Kidney tubule cell (primary cell): ENCODE measurements at regions not wholly inside any gene's neighbourhood (a gene's known extent, or its start where the extent isn't known, plus 50 kb on each side); places are given as distances from the start of the nearest gene placed in this dataset.

Experiments used
- DNase-seq: peaks from one replicate; pipeline ENCODE4 v3.0.0-alpha.2; 2018; ENCODE audit warnings: low spot score

DNA sequence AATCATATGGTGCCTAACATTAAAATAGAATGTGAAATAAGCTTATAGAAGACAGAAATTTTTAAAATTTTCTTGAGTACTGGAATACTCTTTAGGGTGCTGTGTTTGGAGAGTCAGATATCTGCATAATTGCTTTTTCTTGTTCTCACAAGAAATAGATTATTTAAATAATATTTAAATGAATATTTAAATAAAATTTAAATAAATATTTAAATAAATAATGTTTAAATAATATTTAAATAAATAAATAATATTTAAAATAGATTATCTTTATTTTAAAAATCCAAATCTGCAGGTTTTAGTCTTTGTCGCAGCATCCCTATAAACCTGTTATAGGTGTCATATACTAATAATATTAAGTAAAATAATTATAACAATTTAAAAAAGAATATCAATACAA lies 1589.4 kb downstream of the MAT2B start:
- no peak for DNase-seq

DNA sequence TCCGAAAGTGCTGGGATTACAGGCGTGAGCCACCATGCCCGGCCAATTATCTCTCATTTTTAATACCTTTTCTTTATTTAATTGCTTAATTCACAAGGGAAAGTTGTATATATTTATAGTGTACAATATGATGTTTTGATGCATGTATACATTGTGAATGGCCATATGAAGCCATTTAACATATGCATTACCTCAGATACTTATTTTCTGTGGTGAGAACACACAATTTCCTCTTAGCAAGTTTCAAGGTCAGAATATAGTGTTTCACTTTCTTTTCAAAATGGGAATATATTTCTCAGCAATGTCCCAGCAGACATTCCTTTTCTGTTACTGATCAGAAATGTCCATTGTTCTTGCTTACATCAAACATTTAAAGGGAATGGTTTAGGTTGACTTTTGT lies 1596.3 kb downstream of the MAT2B start:
- DNase-seq = no peak

- DNase-seq = no peak
Observed at GRCh38 chr5:165104611-165105010, 1599.2 kb downstream of the MAT2B start.

GRCh38 chr5:165108809-165109208 lies 1603.4 kb downstream of the MAT2B start:
- DNase-seq = no peak

DNA sequence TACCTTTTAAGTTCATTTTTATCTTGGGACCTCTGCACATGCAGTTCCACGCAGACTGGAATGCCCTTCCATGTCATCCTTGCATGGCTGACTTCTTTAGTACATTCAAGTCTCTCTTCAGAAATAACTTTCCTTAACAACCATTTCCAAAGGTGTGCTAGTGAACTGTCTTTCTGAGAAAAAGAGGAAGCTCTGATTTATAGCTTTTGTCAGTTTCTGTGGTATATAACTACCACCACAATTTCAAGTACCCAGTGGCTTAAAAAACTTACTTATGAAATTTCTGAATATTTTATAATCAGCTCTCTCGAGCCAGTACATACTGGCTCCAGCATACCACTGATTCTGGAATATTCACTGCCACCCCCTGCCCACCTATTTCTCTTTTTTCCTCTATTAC lies 1613.8 kb downstream of the MAT2B start:
- no peak for DNase-seq

GRCh38 chr5:165126598-165126997 lies 1621.2 kb downstream of the MAT2B start:
- DNase-seq = no peak

- no peak for DNase-seq
Observed at GRCh38 chr5:165127941-165128340, 1622.5 kb downstream of the MAT2B start.

GRCh38 chr5:165130656-165131055 lies 1625.2 kb downstream of the MAT2B start:
- peak; percentile 1 for DNase-seq

- no peak for DNase-seq
Observed at GRCh38 chr5:165134155-165134554, 1628.7 kb downstream of the MAT2B start.

DNA sequence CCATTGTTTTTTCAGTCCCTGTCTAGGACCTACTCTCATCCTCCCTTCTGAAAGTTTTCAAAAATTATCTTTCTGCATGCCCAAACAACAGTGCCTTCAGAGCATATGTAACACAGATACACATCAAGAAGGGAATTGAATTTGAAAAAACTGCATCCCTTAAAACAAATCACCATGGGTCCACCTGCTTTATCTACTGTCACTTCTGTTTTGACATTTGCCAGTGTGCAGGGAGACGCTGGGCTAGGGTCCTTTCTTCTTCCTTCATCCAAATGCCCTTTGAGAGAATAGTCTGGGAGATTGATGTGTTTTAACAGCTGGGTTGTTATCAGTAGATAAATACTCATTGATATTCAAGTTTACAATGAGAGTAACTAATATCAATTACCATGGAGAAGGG lies 1630.1 kb downstream of the MAT2B start:
- DNase-seq = no peak

DNA sequence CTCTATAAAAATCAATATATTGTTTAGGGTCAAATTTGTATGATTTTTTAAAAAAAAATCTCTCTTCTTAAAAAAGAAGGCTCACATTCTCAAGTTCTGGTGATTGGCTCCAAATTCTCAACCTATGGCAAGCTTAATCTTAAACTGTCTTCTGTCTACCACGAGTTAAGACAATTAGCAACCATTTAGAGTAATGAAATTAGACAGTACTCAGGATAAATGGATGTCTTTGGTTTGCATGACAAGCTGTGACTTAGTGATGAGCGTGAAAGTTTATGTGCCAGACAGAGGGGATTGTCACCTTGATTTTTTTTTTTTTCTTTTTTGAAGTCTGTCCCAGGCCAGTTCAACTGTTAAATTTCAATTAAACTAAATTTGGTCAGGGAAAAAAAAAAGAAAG lies 1632.3 kb downstream of the MAT2B start:
- DNase-seq = no peak

- DNase-seq = no peak
Observed at GRCh38 chr5:165138236-165138635, 1632.8 kb downstream of the MAT2B start.

- DNase-seq = no peak
Observed at GRCh38 chr5:165139262-165139661, 1633.8 kb downstream of the MAT2B start.

GRCh38 chr5:165139721-165140120 lies 1634.3 kb downstream of the MAT2B start:
- DNase-seq = no peak

GRCh38 chr5:165143741-165144140 lies 1638.3 kb downstream of the MAT2B start:
- no peak for DNase-seq

- no peak for DNase-seq
Observed at GRCh38 chr5:165149431-165149830, 1644.0 kb downstream of the MAT2B start.

GRCh38 chr5:165152058-165152457 lies 1646.6 kb downstream of the MAT2B start:
- DNase-seq = no peak

- DNase-seq = peak; percentile 48
Observed at GRCh38 chr5:165157219-165157618, 1651.8 kb downstream of the MAT2B start.

- DNase-seq = no peak
Observed at GRCh38 chr5:165161204-165161603, 1655.8 kb downstream of the MAT2B start.

DNA sequence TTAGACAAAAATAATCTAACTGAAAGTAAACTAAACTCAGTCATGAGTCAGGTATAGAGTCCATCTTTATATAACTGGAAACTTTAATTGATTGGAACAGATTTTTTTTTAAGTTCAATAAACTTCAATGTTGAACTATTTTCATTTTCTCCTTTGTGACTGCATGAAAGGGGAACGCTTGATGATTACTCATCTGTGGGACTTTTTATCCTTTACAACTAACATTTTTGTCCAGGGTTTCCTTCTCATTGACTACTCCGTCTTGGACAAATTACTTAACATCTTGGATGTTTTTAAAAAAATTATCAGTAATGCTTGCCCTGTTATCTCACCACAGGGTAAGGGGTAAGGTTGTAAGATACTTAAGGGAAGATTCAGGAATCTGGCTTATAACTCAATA lies 1658.4 kb downstream of the MAT2B start:
- DNase-seq = no peak

GRCh38 chr5:165173651-165174050 lies 1668.2 kb downstream of the MAT2B start:
- DNase-seq = no peak

GRCh38 chr5:165175041-165175440 lies 1669.6 kb downstream of the MAT2B start:
- DNase-seq = no peak

DNA sequence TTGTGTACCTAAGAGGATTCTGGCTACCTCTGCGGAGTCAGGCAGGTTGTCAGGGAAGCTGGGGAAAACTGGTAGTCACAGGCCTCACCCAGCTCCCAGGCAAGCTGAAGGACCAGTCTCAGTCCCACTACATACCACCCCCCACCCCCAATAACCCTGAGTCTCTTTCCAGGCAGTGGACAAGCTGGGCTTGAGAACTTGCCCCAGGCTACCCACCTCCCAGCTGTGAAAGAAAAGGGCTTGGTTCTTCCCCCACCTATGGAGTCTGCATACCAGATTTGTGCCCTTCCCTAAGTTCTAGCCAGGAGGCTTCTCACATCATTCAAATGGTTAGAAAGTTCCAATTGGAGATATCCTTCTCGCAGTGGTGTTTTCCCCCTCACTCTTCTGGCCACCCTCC lies 1678.8 kb downstream of the MAT2B start:
- DNase-seq = no peak

DNA sequence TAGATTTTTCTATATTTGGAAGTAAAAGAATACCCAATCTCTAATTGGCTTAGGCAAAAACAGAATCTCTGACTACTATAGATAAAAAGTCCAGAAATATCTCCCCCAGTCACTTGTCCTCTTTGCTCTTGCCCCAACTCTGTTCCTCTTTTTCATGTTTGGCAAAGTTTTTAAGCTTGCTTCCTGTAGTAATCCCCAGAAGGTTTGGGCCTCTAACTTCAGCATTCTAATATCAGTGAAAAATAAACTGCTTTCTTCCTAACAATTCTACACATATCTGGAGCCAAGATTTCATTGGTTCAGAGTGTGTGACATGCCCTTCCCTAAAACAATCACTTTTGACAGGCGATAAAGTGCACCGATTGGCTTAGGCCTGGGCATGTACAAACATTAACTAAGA lies 1680.3 kb downstream of the MAT2B start:
- no peak for DNase-seq

GRCh38 chr5:165187815-165188214 lies 1682.4 kb downstream of the MAT2B start:
- no peak for DNase-seq
